HFFc6 (cell line): ENCODE measurements at regions not wholly inside any gene's neighbourhood (a gene's known extent, or its start where the extent isn't known, plus 50 kb on each side); places are given as distances from the start of the nearest gene placed in this dataset.

Experiments used
- DNase-seq: peaks from one replicate; pipeline ENCODE4 v3.0.0-alpha.2; 2018
- H3K27ac Mint-ChIP-seq: 2 replicates; pipeline ENCODE4 v1.8.0; 2020; ENCODE audit warnings: mild to moderate bottlenecking, mixed read lengths
- H3K27me3 Mint-ChIP-seq: 2 replicates; pipeline ENCODE4 v1.8.0; 2021; ENCODE audit warnings: mild to moderate bottlenecking, moderate library complexity, mixed read lengths; ENCODE audit not compliant: insufficient read depth
- H3K36me3 Mint-ChIP-seq: 2 replicates; pipeline ENCODE4 v1.8.0; 2021; ENCODE audit warnings: low read depth, mixed read lengths
- H3K4me1 Mint-ChIP-seq: 2 replicates; pipeline ENCODE4 v1.8.0; 2020; ENCODE audit warnings: low read depth, mixed read lengths
- H3K4me3 Mint-ChIP-seq: 2 replicates; pipeline ENCODE4 v1.8.0; 2020; ENCODE audit warnings: mild to moderate bottlenecking, moderate library complexity, mixed read lengths
- H3K9me3 Mint-ChIP-seq: 2 replicates; pipeline ENCODE4 v1.8.0; 2020; ENCODE audit warnings: mild to moderate bottlenecking, mixed read lengths
- TF ChIP-seq, protein P1 (sequence below): fragments of 200-600 bp; sonication (generic); IDR thresholded peaks from 2 replicates; pipeline ENCODE4 v1.5.0; 2021; ENCODE audit warnings: antibody characterized with exemption, mild to moderate bottlenecking

DNA sequence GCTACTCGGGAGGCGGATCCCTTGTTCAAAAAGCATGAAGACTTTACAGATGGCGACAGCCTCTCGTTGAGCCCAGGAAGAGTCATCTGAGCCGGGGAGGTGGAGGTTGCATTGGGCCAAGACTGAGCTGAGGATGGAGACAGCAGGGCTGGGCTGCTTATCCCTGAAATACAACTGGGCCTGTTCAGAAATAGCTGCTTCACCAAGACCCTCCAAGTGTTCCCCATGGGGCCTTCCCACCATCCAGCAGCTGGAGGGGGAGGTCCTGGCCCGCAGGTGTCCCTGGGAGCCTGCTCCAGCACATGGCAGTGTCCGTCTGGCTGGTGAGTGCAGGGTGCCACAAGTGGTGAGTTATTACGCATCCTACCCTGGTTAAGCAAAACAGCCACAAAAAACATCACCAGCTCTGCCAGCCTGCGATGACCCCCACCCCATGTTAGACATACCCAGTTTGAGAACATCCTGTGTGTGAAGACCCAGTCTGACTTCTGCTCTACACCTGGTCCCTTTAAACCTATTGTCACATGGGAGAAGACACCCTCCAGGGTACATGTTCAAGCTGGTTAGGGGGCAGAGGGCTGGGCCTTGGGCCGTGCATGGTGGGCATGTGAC lies 93.1 kb upstream of the TMPRSS2 start:
- Mint-ChIP-seq H3K27me3 (peaks cover 9% of the 10 kb centered on the region), H3K36me3 (no peaks in the 10 kb centered on the region), H3K9me3 (no peaks in the 10 kb centered on the region), H3K4me3 (no peak overlapping the region), H3K27ac (no peak overlapping the region), H3K4me1 (peaks cover 15% of the 10 kb centered on the region)
- DNase-seq: no peak
- TF ChIP-seq, protein P1, sequence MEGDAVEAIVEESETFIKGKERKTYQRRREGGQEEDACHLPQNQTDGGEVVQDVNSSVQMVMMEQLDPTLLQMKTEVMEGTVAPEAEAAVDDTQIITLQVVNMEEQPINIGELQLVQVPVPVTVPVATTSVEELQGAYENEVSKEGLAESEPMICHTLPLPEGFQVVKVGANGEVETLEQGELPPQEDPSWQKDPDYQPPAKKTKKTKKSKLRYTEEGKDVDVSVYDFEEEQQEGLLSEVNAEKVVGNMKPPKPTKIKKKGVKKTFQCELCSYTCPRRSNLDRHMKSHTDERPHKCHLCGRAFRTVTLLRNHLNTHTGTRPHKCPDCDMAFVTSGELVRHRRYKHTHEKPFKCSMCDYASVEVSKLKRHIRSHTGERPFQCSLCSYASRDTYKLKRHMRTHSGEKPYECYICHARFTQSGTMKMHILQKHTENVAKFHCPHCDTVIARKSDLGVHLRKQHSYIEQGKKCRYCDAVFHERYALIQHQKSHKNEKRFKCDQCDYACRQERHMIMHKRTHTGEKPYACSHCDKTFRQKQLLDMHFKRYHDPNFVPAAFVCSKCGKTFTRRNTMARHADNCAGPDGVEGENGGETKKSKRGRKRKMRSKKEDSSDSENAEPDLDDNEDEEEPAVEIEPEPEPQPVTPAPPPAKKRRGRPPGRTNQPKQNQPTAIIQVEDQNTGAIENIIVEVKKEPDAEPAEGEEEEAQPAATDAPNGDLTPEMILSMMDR: no peak

DNA sequence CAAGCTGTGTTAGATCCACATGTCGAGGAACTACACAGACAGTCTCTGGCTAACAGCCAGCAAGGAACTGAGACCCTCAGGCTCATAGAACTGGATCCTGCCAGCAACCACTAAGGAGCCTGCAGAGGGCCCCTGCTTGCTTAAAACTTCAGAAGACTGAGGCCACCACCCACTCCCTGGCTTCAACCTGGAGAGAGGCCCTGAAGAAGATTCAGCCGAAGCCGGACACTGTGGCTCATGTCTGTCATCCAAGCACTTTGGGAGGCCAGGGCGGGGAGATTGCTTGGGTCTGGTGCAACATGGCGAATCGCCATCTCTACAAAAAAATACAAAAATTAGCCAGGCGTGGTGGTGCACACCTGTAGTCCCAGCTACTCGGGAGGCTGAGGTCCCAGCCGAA lies 92.6 kb upstream of the TMPRSS2 start:
- Mint-ChIP-seq H3K36me3 (no peaks in the 10 kb centered on the region), H3K4me1 (peaks cover 15% of the 10 kb centered on the region), H3K4me3 (no peak overlapping the region), H3K9me3 (no peaks in the 10 kb centered on the region), H3K27ac (no peak overlapping the region), H3K27me3 (peaks cover 9% of the 10 kb centered on the region)
- DNase-seq: no peak
- TF ChIP-seq, protein P1: no peak

DNA sequence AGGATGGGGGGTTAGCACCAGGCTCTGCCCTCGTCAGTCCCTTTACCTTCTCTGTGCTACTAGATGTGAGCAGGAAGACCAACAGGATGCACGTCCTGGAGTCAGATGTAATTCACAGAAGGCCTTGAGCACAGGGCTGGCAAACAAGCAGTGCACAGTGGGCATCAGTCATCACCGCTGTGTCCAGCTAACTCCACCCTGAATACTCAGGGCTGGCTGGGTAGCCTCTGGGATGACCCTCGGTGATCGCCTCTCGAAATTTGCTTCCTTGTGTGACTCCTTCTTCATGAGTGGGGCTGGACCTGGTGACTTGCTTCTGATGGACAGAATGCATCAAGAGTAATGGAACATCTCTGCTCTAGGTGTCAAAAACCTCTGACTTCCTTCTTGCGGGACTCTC lies 92.2 kb upstream of the TMPRSS2 start:
- Mint-ChIP-seq H3K4me1 (peaks cover 15% of the 10 kb centered on the region), H3K27me3 (peaks cover 9% of the 10 kb centered on the region), H3K4me3 (no peak overlapping the region), H3K36me3 (no peaks in the 10 kb centered on the region), H3K27ac (no peak overlapping the region), H3K9me3 (no peaks in the 10 kb centered on the region)
- DNase-seq: no peak
- TF ChIP-seq, protein P1: no peak

DNA sequence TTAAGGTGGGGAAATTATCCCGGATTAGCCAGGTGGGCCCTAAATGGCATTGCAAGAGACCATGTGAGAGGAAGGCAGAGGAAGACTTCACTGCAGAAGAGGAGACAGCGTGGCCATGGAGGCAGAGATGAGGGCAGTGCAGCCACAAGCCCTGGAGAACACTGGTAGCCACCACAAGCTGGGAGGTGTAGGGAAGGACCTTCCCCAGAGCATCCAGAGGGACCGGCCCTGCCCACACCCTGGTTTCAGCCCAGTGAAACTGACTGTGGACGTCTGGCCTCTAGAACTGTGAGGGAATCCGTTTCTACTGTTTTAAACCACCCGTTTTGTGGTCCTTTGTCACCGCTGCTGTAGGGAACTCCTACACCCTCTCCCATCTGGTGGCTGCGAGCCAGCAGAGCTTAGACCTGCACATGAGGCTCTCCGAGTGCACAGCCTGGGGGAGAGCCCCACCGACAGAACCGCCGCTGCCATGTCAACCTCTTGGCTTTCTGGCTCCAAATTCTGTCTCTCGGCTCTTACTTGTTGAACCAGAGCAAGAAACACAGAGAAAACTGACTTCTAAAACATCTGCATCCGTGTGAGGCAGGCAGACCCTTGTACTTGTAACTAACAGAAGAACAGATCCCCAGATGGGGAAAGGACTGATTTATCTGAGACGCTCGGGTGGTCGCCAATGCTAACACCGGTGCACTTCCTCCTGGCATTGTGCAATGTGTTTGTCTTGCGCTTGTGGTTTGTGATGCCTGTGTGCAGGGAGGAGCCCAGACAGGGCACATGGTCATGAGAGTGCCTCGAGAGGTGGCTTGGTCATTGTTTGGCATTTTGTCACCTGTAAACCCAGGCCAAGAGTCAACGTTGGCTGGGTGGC lies 90.8 kb upstream of the TMPRSS2 start:
- no peak overlapping the region for H3K27ac Mint-ChIP-seq

DNA sequence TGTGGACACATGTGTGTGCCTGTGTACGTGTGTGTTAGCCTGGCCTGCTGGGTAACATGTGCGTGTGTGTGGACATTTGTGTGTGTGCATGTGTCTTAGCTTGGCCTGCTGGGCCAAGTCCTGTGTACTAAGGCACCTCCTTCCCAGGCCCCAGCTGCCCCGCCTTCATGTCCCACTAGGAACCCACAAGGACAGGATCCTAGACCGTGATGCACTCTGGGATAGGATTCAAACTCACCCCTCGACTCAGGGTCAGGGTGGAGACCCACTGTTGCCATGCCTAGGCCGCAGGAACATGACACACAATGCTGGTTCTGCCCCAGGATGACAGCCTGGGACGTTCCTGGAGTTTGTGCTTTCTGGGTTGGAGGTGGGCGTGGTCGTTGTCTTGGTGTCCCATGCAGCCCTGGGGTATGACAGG lies 89.9 kb upstream of the TMPRSS2 start:
- no peak overlapping the region for H3K4me3 Mint-ChIP-seq
- no peak for DNase-seq
- no peaks in the 10 kb centered on the region for H3K9me3 Mint-ChIP-seq
- H3K27ac Mint-ChIP-seq: no peak overlapping the region
- H3K4me1 Mint-ChIP-seq: peaks cover 10% of the 10 kb centered on the region
- H3K27me3 Mint-ChIP-seq: peaks cover 16% of the 10 kb centered on the region
- TF ChIP-seq, protein P1: no peak
- no peaks in the 10 kb centered on the region for H3K36me3 Mint-ChIP-seq

More for the DNA sequence above, 90.8 kb upstream of the TMPRSS2 start:
- Mint-ChIP-seq H3K27me3 (peaks cover 10% of the 10 kb centered on the region), H3K36me3 (no peaks in the 10 kb centered on the region), H3K9me3 (no peaks in the 10 kb centered on the region), H3K4me1 (peaks cover 10% of the 10 kb centered on the region), H3K4me3 (no peak overlapping the region)
- DNase-seq: no peak
- TF ChIP-seq, protein P1: no peak
